ENCODE measurements at regions not wholly inside any gene's neighbourhood (a gene's known extent, or its start where the extent isn't known, plus 50 kb on each side); places are given as distances from the start of the nearest gene placed in this dataset.

- TF ChIP-seq MYC (IDR thresholded peaks at IDR 0.05; ENCODE audit: borderline replicate concordance, low read length) (no peak), HDAC2 (IDR thresholded peaks at IDR 0.05) (no peak), POLR2A (IDR thresholded peaks at IDR 0.05; ENCODE audit: low read length) (no peak), CTCF (IDR thresholded peaks at IDR 0.05) (no peak), EP300 (IDR thresholded peaks at IDR 0.05) (no peak), ZFP36 (IDR thresholded peaks at IDR 0.05; ENCODE audit: borderline replicate concordance, partially characterized antibody) (no peak)
Measured at GRCh38 chr2:51880153-51880552, 848.2 kb upstream of the NRXN1 start.

All from A549 (cell line).